ENCODE measurements at regions not wholly inside any gene's neighbourhood (a gene's known extent, or its start where the extent isn't known, plus 50 kb on each side); places are given as distances from the start of the nearest gene placed in this dataset.

DNA sequence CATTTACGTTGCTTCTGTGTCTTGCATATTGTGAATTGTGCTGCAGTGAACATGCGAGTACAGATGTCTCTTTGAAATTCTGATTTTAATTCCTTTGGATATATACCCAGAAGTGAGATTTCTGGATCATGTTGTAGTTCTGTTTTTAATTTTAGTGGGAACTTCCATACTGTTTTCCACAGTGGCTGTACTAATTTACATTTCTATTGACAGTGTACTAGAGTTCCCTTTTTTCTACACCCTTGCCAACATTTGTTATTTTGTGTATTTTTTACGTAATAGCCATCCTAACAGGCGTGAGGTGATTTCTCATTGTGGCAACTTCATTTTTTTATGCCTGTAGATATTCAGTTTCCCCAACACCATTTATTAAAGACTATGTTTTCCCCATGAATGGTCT lies 144.7 kb upstream of the INHBA start:
- Histone ChIP-seq H3K27ac (no peak overlapping the region), H3K27me3 (ENCODE audit: low read depth) (no peaks in the 10 kb centered on the region), H3K36me3 (no peaks in the 10 kb centered on the region), H3K9me3 (no peaks in the 10 kb centered on the region), H3K4me1 (no peaks in the 10 kb centered on the region), H3K4me3 (no peak overlapping the region)
- TF ChIP-seq, protein P1, sequence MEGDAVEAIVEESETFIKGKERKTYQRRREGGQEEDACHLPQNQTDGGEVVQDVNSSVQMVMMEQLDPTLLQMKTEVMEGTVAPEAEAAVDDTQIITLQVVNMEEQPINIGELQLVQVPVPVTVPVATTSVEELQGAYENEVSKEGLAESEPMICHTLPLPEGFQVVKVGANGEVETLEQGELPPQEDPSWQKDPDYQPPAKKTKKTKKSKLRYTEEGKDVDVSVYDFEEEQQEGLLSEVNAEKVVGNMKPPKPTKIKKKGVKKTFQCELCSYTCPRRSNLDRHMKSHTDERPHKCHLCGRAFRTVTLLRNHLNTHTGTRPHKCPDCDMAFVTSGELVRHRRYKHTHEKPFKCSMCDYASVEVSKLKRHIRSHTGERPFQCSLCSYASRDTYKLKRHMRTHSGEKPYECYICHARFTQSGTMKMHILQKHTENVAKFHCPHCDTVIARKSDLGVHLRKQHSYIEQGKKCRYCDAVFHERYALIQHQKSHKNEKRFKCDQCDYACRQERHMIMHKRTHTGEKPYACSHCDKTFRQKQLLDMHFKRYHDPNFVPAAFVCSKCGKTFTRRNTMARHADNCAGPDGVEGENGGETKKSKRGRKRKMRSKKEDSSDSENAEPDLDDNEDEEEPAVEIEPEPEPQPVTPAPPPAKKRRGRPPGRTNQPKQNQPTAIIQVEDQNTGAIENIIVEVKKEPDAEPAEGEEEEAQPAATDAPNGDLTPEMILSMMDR (IDR thresholded peaks at IDR 0.05), result no peak
- no peak for DNase-seq
- ATAC-seq, result no peak
- intact Hi-C loops (cut with DNase I), result no loop called here

DNA sequence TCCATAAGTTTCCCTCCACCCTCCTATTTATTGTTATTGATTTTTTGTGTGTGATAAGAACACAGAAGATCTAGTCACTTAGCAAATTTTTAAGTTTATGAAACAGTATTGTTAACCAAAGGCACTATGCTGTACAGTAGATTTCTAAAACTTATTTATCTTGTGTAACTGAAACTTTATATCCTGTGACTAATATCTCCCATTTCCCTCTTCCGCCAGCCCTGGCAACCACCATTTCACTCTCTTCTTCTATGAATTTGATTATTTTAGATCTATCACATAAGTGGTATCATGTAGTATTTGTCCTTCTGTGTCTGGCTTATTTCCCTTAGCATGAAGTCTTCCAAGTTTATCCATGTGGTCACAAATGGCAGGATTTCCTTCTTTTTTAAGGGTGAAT lies 144.3 kb upstream of the INHBA start:
- ATAC-seq (no peak), DNase-seq (no peak)
- TF ChIP-seq, protein P1 (IDR thresholded peaks at IDR 0.05), result no peak
- Histone ChIP-seq H3K36me3 (no peaks in the 10 kb centered on the region), H3K9me3 (no peaks in the 10 kb centered on the region), H3K4me1 (no peaks in the 10 kb centered on the region), H3K27ac (no peak overlapping the region), H3K4me3 (no peak overlapping the region), H3K27me3 (ENCODE audit: low read depth) (no peaks in the 10 kb centered on the region)
- intact Hi-C loops (cut with DNase I), result no loop called here

- Histone ChIP-seq H3K36me3 (no peaks in the 10 kb centered on the region), H3K4me1 (no peaks in the 10 kb centered on the region), H3K9me3 (no peaks in the 10 kb centered on the region), H3K27ac (no peak overlapping the region), H3K4me3 (no peak overlapping the region), H3K27me3 (ENCODE audit: low read depth) (no peaks in the 10 kb centered on the region)
- DNase-seq (no peak), ATAC-seq (no peak)
- intact Hi-C loops (cut with DNase I), result no loop called here
- TF ChIP-seq, protein P1 (IDR thresholded peaks at IDR 0.05), result no peak
These were observed 140.1 kb upstream of the INHBA start for GRCh38 chr7:41842956-41843355.

DNA sequence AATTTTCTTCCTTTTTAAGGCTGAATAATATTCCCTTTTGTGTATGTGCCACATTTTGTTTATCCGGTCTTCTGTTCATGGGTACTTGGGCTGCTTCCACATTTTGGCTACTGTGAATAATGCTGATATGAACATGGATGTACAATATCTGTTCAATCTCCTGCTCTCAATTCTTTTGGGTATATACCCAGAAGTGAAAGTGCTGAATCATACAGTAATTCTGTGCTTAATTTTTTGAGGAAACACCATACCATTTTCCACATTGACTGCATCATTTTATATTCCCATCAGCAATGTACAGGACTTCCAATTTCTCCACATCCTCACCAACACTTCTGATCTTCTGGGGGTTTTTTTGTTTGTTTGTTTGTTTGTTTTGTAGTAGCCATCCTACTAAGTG lies 135.0 kb upstream of the INHBA start:
- Histone ChIP-seq H3K27ac (no peak overlapping the region), H3K9me3 (no peaks in the 10 kb centered on the region), H3K4me3 (no peak overlapping the region), H3K27me3 (ENCODE audit: low read depth) (no peaks in the 10 kb centered on the region), H3K4me1 (no peaks in the 10 kb centered on the region), H3K36me3 (no peaks in the 10 kb centered on the region)
- TF ChIP-seq, protein P1 (IDR thresholded peaks at IDR 0.05), result no peak
- ATAC-seq, result no peak
- no peak for DNase-seq
- intact Hi-C loops (cut with DNase I), result no loop called here

- intact Hi-C loops (cut with DNase I), result no loop called here
- H3K36me3 ChIP-seq, result no peaks in the 10 kb centered on the region
- H3K9me3 ChIP-seq, result no peaks in the 10 kb centered on the region
- H3K27me3 ChIP-seq (ENCODE audit: low read depth), result no peaks in the 10 kb centered on the region
- DNase-seq, result no peak
- H3K27ac ChIP-seq, result no peak overlapping the region
- TF ChIP-seq, protein P1 (IDR thresholded peaks at IDR 0.05), result no peak
- no peak overlapping the region for H3K4me3 ChIP-seq
- no peak for ATAC-seq
- H3K4me1 ChIP-seq, result no peaks in the 10 kb centered on the region
These were observed 133.2 kb upstream of the INHBA start for GRCh38 chr7:41835976-41836530.
